Liver (tissue), 3 donors: ENCODE measurements at regions not wholly inside any gene's neighbourhood (a gene's known extent, or its start where the extent isn't known, plus 50 kb on each side); places are given as distances from the start of the nearest gene placed in this dataset.

Experiments
- FOXA1 ChIP-seq: IDR thresholded peaks from 2 replicates; pipeline ENCODE4 v1.6.1; 2016; ENCODE audit warnings: antibody characterized with exemption
- GABPA ChIP-seq, 2 donors: IDR thresholded peaks in 1 of 2; conservative IDR thresholded peaks in 1 of 2; 2 replicates each; pipeline ENCODE4 v1.6.1; 2016; ENCODE audit warnings: antibody characterized with exemption in 2 of 2, mild to moderate bottlenecking in 1 of 2, moderate library complexity in 1 of 2
- JUND ChIP-seq, 2 donors: IDR thresholded peaks; 2 replicates each; pipeline ENCODE4 v1.6.1; 2016; ENCODE audit warnings: antibody characterized with exemption in 2 of 2
- NR2F2 ChIP-seq: IDR thresholded peaks from 2 replicates; pipeline ENCODE4 v1.6.1; 2016; ENCODE audit warnings: antibody characterized with exemption
- RAD21 ChIP-seq, 2 donors: IDR thresholded peaks; 2 replicates each; pipeline ENCODE4 v1.6.1; 2016; ENCODE audit warnings: antibody characterized with exemption in 2 of 2, mild to moderate bottlenecking in 2 of 2
- TF ChIP-seq, protein P1 (sequence below): fragments of 150-350 bp; IDR thresholded peaks from 2 replicates; pipeline ENCODE4 v1.5.1; 2017; ENCODE audit warnings: improper control_type of control experiment, low read depth, low read length; ENCODE audit not compliant: missing input control
- TF ChIP-seq, protein P2 (sequence below): IDR thresholded peaks from 2 replicates; pipeline ENCODE4 v1.6.1; 2016; ENCODE audit warnings: antibody characterized with exemption, mild to moderate bottlenecking
- TF ChIP-seq, protein P3 (sequence below): IDR thresholded peaks from 2 replicates; pipeline ENCODE4 v1.6.1; 2016; ENCODE audit warnings: antibody characterized with exemption
- donor health status: healthy.
- donor health status: healthy.

DNA sequence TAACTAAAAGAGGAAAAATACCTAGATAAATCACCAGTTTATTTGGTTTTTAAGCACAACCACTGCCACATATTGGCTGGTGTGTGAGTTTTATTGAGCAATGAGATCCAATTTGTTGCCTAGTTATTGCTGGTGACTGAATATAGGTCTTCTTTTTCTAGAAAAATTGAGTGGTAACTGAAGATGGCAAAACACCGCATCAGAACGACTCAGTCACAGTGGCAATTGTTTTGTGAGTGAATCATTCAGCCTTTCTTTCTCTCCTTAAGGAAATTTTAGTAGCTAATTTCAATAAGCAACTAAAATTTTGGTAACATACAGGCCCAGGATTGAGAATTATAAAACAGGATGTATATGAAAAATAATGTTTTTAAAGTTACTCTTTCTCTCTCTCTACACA is 533.0 kb downstream of the KCNA4 start:
- TF ChIP-seq, protein P1, sequence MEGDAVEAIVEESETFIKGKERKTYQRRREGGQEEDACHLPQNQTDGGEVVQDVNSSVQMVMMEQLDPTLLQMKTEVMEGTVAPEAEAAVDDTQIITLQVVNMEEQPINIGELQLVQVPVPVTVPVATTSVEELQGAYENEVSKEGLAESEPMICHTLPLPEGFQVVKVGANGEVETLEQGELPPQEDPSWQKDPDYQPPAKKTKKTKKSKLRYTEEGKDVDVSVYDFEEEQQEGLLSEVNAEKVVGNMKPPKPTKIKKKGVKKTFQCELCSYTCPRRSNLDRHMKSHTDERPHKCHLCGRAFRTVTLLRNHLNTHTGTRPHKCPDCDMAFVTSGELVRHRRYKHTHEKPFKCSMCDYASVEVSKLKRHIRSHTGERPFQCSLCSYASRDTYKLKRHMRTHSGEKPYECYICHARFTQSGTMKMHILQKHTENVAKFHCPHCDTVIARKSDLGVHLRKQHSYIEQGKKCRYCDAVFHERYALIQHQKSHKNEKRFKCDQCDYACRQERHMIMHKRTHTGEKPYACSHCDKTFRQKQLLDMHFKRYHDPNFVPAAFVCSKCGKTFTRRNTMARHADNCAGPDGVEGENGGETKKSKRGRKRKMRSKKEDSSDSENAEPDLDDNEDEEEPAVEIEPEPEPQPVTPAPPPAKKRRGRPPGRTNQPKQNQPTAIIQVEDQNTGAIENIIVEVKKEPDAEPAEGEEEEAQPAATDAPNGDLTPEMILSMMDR, result no peak
- TF ChIP-seq FOXA1 (no peak), JUND (IDR thresholded peaks at IDR 0.05) (no peak), GABPA (IDR thresholded peaks at IDR 0.05 in 1 of 2, conservative IDR thresholded peaks at IDR 0.05 in 1 of 2) (no peak), RAD21 (IDR thresholded peaks at IDR 0.05) (no peak), NR2F2 (no peak)
- TF ChIP-seq, protein P2, sequence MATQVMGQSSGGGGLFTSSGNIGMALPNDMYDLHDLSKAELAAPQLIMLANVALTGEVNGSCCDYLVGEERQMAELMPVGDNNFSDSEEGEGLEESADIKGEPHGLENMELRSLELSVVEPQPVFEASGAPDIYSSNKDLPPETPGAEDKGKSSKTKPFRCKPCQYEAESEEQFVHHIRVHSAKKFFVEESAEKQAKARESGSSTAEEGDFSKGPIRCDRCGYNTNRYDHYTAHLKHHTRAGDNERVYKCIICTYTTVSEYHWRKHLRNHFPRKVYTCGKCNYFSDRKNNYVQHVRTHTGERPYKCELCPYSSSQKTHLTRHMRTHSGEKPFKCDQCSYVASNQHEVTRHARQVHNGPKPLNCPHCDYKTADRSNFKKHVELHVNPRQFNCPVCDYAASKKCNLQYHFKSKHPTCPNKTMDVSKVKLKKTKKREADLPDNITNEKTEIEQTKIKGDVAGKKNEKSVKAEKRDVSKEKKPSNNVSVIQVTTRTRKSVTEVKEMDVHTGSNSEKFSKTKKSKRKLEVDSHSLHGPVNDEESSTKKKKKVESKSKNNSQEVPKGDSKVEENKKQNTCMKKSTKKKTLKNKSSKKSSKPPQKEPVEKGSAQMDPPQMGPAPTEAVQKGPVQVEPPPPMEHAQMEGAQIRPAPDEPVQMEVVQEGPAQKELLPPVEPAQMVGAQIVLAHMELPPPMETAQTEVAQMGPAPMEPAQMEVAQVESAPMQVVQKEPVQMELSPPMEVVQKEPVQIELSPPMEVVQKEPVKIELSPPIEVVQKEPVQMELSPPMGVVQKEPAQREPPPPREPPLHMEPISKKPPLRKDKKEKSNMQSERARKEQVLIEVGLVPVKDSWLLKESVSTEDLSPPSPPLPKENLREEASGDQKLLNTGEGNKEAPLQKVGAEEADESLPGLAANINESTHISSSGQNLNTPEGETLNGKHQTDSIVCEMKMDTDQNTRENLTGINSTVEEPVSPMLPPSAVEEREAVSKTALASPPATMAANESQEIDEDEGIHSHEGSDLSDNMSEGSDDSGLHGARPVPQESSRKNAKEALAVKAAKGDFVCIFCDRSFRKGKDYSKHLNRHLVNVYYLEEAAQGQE, result no peak
- TF ChIP-seq, protein P3, sequence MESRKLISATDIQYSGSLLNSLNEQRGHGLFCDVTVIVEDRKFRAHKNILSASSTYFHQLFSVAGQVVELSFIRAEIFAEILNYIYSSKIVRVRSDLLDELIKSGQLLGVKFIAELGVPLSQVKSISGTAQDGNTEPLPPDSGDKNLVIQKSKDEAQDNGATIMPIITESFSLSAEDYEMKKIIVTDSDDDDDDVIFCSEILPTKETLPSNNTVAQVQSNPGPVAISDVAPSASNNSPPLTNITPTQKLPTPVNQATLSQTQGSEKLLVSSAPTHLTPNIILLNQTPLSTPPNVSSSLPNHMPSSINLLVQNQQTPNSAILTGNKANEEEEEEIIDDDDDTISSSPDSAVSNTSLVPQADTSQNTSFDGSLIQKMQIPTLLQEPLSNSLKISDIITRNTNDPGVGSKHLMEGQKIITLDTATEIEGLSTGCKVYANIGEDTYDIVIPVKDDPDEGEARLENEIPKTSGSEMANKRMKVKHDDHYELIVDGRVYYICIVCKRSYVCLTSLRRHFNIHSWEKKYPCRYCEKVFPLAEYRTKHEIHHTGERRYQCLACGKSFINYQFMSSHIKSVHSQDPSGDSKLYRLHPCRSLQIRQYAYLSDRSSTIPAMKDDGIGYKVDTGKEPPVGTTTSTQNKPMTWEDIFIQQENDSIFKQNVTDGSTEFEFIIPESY, result no peak
